Activated CD8-positive, alpha-beta memory T cell treated with anti-CD3 and anti-CD28 coated beads, Interleukin-2, amount 50 U/mL, for 48 hours (primary cell): ENCODE measurements at regions not wholly inside any gene's neighbourhood (a gene's known extent, or its start where the extent isn't known, plus 50 kb on each side); places are given as distances from the start of the nearest gene placed in this dataset.

Source experiments
- DNase-seq: peaks from one replicate; pipeline ENCODE4 v3.0.0-alpha.2; 2020

DNA sequence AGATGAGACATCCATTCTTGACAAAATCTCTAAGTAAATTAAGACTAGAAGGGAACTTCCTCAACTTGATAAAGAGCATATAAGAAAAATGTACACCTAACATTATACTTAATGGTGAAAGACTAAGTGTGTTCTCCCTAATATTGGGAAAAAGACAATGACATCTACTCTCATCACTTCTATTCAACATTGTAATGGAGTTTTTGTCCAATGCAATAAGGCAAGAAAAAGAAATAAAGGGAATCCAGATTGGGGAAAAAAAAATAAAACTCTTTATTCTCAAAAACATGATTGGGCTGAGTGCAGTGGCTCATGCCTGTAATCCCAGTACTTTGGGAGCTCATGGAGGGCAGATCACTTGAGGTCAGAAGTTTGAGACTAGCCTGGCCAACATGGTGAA, 131.1 kb upstream of the JUN start:
- no peak for DNase-seq

DNA sequence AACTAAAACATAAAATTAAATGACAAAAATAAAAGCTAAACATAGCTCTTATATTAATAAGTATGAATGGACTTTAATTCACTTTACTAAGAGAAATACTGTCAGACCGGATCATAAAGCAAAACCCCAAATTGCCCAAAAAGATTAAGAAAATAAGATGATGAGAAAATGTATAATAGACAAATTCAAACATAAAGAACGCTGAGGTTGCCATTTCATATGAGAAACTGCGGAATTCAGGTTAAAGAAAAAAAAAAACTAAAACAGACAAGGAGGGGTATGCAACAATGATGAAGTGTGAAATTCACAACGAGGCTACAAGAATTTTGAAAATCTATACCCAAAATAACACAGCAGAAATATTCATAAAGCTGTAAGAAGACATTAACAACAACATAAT, 133.6 kb upstream of the JUN start:
- DNase-seq = no peak

GRCh38 chr1:58919226-58919958, 135.5 kb upstream of the JUN start:
- no peak for DNase-seq

DNA sequence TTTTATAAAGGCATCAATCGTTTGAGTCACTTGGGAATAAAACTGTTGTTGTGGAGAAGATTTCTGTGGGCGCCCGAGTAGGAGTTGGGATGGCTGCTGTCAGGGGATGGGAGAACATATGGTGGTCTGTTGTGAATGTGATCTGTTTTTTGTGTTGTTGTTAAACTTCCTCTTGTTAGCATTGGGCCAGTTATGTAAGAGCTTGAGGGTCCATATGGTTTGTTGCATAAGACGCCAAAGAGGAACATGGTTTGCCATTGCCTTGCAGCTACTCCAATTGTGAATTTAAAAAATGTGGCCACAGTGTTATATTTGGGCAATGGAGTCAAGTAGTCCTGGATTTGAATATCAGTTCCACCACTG, 136.1 kb upstream of the JUN start:
- DNase-seq = no peak

- no peak for DNase-seq
Observed at GRCh38 chr1:58921342-58921741, 137.5 kb upstream of the JUN start.

GRCh38 chr1:58921751-58922150, 137.9 kb upstream of the JUN start:
- DNase-seq = no peak

DNA sequence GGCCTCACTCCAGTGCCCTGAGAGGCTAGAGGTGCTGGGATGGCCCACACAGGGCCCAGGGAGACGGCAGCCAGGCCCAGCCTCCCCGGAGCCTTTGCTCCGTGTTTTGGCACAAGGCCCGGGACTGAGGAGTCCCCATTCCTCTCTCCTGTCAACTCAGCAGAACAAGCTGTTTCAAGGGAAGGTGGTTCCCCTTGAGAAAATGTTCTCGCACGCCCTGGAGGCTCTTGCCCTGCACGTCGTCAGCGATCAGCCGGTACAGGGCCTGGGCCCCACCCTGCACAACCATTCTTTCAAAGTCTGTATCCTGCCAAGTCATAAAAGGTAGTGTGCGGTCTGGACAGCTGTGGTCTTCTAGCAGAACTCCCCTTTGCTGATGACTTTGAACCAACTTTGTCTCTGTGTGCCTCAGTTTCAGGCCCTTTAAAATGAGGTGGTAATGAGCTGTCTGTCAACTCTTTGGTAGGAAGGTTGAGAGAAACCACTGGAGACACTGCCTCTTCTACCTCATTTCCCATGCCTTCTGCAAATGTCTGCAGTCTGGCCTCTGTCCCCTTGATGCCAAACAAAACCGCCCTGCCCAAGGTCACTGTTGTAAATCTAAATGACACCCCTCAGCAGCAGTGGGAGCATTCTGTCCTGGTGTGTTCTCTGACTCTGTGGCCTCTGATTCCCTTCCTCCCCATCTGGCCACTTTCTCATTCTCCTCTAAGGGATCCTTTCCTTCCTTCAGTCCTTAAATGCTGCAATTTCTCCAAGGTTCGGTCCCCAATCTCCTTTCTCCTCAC, 138.6 kb upstream of the JUN start:
- DNase-seq = peak; percentile 70

DNA sequence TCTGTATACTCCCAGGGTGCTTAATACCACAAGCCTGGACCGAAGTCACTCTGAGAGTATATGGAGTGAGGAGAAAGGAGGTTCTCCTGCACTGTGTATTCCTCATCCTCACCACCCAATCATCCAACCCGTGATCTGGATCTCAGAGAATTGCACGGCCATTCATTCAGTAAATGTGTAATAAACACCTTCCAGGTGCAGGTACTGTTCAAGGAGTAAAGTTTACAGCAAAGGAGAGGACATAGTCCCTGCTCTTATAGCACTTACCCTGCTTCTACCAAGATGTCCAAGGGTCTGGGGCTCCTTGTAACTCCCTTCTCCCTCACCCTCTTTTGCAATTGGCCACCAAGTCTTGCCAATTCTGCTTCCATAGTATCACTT, 139.2 kb upstream of the JUN start:
- DNase-seq = no peak

- DNase-seq = no peak
Observed at GRCh38 chr1:58924016-58924565, 140.2 kb upstream of the JUN start.

DNA sequence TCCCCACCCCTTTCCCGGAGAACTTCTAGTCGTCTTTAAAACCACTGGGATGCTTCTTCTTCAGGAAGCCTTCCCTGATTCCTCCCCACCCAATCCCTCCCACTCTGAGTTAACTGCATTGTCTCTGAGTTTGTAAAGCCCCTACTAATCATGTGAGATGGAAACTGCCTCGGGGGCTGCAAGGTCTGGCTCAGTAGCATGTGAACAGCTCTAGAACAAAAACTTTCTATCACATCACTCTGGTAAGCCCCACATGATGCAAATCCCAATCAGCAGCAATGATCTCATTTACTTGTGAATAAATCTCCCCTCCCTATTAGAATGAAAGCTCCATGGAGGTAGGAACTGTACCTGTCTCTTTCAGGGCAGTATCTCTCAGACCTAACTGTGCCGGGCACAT, 141.0 kb upstream of the JUN start:
- no peak for DNase-seq

DNA sequence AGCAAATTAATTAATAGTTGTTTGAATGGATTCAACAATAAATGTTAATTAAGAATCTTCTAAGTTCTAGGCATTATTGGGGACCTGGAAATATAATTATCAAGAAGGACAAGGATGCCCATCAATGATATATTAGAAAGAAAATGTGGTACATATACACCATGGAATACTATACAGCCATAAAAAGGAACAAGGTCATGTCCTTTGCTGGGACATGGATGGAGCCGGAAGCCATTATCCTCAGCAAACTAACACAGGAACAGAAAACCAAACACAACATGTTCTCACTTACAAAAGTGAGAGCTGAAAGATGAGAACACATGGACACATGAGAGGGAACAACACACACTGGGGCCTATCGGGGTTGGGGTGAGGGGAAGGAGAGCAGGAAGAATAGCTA, 141.4 kb upstream of the JUN start:
- DNase-seq = no peak

DNA sequence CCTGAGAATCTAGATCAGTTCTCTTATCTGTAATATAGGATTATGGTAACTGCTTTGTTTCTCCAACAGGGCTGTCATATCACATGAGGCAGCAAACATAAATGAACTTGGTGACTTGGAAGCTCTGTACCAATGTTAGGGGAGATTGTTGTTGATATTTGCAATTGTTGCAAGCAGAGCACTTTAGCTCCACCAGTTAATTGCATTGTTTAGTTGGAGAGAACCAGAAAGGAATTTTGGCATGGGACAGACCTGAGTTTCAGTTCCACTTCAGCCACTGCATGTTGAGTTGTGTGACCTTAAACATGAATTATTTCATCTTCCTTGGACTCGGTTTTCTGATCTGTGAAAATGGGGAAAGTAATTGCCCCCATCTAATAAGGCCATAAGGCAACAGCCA, 142.3 kb upstream of the JUN start:
- DNase-seq = no peak

DNA sequence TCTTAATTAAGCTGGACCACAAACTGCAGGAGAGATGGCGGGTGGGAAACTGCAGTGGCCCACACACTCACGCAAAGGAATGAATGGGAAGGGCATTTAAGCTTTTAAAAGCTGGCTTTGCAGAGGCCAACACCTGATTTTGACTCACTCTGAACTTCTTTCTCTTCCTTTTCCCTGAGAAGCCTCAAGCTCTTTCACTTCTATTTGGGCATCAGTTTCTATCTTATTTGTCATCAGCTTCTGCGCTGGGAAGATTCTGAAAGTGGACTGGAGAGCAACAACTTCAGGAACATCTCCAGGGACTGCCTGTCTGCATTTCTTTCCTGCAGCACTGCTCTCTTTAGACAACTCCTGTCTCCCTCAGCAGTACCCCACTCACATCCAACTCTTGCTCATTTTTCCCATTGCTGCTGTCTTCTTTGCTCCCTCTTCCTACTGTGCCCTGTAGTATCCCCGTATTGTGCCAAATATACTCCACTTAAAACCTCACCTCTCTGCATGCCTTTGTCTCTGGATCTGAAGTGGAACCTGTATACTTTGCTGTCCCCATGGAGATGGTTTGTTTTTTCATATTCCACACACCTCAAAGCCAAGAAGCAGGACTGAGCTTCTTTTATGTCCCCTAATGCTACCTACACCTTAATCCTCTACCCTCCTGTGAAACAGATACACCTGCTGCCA, 143.3 kb upstream of the JUN start:
- DNase-seq = no peak

DNA sequence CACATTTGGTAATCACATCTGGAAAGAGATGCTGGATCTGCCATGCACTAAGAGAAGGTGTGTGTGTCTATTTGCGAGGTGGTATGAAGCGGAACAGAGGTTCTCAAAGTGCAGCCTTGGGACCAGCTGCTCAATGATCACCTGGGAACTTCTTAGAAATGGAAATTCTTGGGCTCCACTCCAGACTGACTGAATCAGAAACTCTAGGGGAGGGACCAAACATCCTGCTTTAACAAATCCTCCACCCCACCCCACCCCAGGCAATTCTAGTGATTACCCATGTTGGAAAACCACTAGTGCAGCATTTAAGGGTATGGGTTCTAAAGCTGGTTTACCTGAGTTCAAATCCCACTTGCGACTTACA, 143.9 kb upstream of the JUN start:
- DNase-seq = no peak

- DNase-seq = no peak
Observed at GRCh38 chr1:58928514-58928913, 144.7 kb upstream of the JUN start.

DNA sequence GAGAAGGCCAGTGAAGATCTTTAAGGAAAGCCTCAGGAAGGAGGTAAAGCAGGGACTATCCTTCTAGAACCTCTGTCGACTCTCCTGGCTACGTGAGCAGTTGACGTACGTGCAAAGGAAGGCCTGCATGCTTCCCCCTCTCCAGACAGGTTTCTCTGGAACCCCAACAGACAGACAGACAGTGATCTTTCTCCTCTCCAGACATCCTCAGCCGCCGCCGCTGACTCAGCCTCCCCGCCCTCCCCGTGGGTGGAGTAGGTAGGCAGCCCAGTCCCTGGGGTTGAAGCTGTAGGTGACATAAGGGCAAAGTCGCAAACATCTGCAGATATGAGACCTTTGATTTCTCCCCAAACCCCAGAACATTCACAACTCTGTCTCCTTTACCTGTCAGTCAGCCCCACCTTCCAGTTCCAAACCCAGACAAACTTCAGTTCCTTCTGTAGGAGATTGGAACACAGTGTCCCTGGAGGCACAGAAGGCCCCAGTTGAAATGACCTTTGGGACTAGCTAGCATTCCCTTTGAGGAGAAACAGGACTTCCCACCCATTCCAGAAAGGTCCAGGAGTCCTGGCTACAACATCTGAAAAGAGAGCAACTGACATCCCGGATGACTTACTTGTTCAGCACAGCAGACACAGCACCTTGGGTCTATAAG, 146.0 kb upstream of the JUN start:
- no peak for DNase-seq

GRCh38 chr1:58931024-58931423, 147.2 kb upstream of the JUN start:
- DNase-seq = no peak

GRCh38 chr1:58931756-58932155, 147.9 kb upstream of the JUN start:
- no peak for DNase-seq

DNA sequence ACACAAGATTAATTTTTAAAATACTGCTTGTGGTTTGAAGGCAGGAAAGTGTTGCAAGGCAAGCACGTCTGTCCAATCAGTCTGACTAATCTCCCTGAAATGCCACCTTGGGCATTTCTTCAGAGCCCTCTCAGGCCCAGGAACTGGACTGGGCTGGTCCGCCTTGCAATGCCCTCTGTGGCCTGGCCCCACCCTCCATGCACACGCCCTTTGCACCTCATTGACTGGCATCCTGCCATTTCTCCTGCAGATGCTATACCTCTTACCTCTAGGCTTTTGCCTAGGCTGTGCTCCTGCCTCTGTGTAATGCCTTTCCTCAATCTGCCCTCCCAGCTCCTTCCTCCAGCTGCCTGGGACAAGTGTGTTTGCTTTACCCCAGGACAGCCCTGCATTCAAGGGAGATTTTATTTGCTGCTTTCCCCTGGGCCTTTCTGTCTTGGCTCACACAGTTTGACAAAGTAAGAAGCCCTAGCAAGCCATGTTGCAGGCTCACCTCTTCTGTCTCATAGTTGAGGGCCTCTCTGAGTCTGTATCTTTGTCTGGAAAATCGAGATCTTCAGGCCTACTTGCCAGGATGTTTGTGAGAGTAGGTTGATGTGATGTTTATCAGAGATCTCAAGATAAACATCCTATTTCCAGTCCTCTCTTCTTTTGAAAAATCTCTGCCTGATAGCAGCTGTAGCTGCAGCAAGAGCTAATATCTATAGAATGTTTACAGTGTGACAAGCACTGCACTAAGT, 149.2 kb upstream of the JUN start:
- DNase-seq = no peak

- no peak for DNase-seq
Observed at GRCh38 chr1:58933599-58933926, 149.7 kb upstream of the JUN start.

DNA sequence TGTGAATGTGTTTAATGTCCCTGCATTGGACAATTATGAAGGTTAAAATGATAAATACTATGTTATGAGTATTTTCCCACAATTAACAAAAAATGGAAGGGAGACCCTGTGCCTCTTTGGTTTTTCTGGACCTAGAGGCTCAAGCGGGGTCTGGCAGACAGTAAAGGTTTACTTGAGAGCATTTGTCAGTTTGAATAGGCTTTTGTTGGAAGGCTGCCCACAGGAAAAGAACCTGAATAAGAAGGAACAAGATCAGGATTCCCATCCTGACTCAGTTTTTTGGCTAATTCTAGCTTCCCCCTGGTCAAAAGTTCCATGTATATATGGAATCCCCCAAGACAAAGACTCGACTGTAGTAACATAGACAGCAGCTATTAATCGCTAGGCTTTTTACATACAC, 150.9 kb upstream of the JUN start:
- DNase-seq = no peak

- DNase-seq = no peak
Observed at GRCh38 chr1:58936973-58937372, 153.1 kb upstream of the JUN start.

GRCh38 chr1:58939146-58939545, 155.3 kb upstream of the JUN start:
- DNase-seq = no peak
